ENCODE measurements at regions not wholly inside any gene's neighbourhood (a gene's known extent, or its start where the extent isn't known, plus 50 kb on each side); places are given as distances from the start of the nearest gene placed in this dataset.
A peak's percentile ranks its signal among the peaks of the same experiment; 100 is the strongest.

DNA sequence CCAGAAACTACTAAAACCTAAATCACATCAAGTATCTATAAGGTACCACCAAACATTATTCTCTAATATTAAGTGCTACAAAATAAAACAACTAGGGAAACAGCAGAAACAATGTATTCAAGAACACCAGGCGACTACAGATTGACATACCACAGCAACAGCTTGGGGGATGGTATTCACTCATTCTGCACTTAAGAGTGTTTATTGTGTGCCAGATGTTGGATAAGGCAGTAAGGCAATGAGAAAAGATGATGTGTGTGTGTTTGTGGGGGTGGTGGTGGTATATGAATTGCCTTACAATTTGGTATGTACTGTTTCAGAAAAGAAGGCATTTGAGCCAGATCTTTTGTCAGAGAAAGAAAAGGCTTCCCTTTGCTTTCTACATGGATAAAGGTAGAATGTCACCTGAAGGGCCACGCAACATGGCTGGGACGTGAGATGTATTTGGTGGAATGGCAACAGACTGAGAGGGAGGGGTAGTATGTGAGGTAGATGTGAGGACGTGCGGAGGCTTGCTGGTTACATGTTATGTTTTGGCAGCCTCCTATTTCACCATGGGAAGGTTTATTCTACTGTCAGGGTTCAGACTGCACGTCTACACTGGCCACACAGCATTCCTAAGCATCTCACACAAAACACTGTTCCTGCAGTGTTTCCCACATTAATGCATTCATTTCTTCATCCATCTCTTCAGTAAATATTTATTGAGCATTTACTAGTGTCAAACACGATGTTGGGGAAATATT lies 300.7 kb downstream of the KLF12 start:
- H3K27ac ChIP-seq (ENCODE audit: insufficient read depth, low read length), result no peak overlapping the region
- TF ChIP-seq MAZ (IDR thresholded peaks at IDR 0.05; ENCODE audit: borderline replicate concordance, low read depth, low read length), result no peak
- TF ChIP-seq, protein P1, sequence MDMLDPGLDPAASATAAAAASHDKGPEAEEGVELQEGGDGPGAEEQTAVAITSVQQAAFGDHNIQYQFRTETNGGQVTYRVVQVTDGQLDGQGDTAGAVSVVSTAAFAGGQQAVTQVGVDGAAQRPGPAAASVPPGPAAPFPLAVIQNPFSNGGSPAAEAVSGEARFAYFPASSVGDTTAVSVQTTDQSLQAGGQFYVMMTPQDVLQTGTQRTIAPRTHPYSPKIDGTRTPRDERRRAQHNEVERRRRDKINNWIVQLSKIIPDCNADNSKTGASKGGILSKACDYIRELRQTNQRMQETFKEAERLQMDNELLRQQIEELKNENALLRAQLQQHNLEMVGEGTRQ (IDR thresholded peaks at IDR 0.05; ENCODE audit: low read depth, low read length), result no peak
- TF ChIP-seq CHD1 (IDR thresholded peaks at IDR 0.05; ENCODE audit: low read depth, low read length), result no peak
- no peak for TF ChIP-seq FOS (IDR thresholded peaks at IDR 0.05; ENCODE audit: low read depth, low read length)
- TF ChIP-seq SMC3 (IDR thresholded peaks at IDR 0.05; ENCODE audit: low read depth, low read length), result no peak
- TF ChIP-seq RFX5 (IDR thresholded peaks at IDR 0.05; ENCODE audit: low read depth, low read length), result no peak
- TF ChIP-seq POLR2A (IDR thresholded peaks at IDR 0.05; ENCODE audit: low read depth, low read length), result no peak
- TF ChIP-seq BHLHE40 (IDR thresholded peaks at IDR 0.05; ENCODE audit: low read depth, low read length), result no peak
- no peak overlapping the region for H3K4me2 ChIP-seq (ENCODE audit: low read depth, low read length)
- DNase-seq (peak; percentile 65), ATAC-seq (ENCODE audit: low read depth) (peak; percentile 42)
- no peak overlapping the region for H2AFZ ChIP-seq (replicated peaks; ENCODE audit: low read length, poor library complexity)
- peak overlapping the region; percentile 61; the same call in 1 of the 2 replicates for H2AK5ac ChIP-seq (ENCODE audit: low read depth, low read length)
- ChIA-PET CTCF (interaction anchor here (1.1 to 1.4 kb wide), 2 partner anchors 23 to 453 kb away, joined by 3 read pairs; no protein-coding TSS in a partner anchor), POLR2A (ENCODE audit: unreplicated experiment) (interaction anchor here (0.5 to 0.6 kb wide), 2 partner anchors 138 to 663 kb away, joined by 4 read pairs; no protein-coding TSS in a partner anchor)
- H2BK20ac ChIP-seq (ENCODE audit: low read depth, low read length), result peak overlapping the region; percentile 32; the same call in 1 of the 2 replicates
- H3K14ac ChIP-seq (replicated peaks; ENCODE audit: low read depth, low read length), result 0 out of 2 replicates have a peak overlapping the region, but pooled peaks have one; percentile 7
- H3K9me1 ChIP-seq (ENCODE audit: insufficient read depth, low read length), result peaks cover 5% of the 10 kb centered on the region; the same call in 1 of the 2 replicates
- no TSS peak for BruUV-seq (replicated peaks)
- no peak overlapping the region for H3K9ac ChIP-seq (ENCODE audit: low read depth, low read length)
- H3K9me3 ChIP-seq (ENCODE audit: control insufficient read depth, insufficient read depth, low read length), result no peaks in the 10 kb centered on the region
- H4K5ac ChIP-seq (ENCODE audit: low read depth, low read length), result peak overlapping the region; percentile 44; the same call in 1 of the 2 replicates
- intact Hi-C loops (cut with micrococcal nuclease) (loop anchor here (2.0 to 10.0 kb wide), 3 partner anchors 111 to 1385 kb away; partner anchors contain the start of gene KLF12), in situ Hi-C loops (cut with MboI; ENCODE audit: low sequenced_read_pairs) (loop anchor here (25.0 kb wide), 1 partner anchor 454 kb away; no protein-coding TSS in a partner anchor), dilution Hi-C loops (cut with HindIII; ENCODE audit: low sequenced_read_pairs, unreplicated experiment) (no loop called here)
- no peak overlapping the region for H2BK120ac ChIP-seq (ENCODE audit: low read depth, low read length)
- peaks cover 9 to 25% of the 10 kb centered on the region in 2 experiments for H3K79me1 ChIP-seq (ENCODE audit: low read depth in 1 of 2, low read length in 2 of 2)
- no peak overlapping the region for H2BK15ac ChIP-seq (ENCODE audit: low read depth, low read length)
- H3K18ac ChIP-seq (ENCODE audit: low read depth, low read length), result peak overlapping the region; percentile 28; the same call in 1 of the 2 replicates
- H2BK5ac ChIP-seq (ENCODE audit: low read depth, low read length, poor library complexity, severe bottlenecking), result no peak overlapping the region
- no peak overlapping the region for H2AK9ac ChIP-seq (replicated peaks; ENCODE audit: low read depth, low read length, poor library complexity)
- no peak overlapping the region for H3K56ac ChIP-seq (ENCODE audit: extremely low read depth, insufficient read depth, low read length)
- no peaks in the 10 kb centered on the region for H3K36me3 ChIP-seq (ENCODE audit: control insufficient read depth, insufficient read depth, low read length)
- peaks cover 6% of the 10 kb centered on the region for H3K4me1 ChIP-seq (ENCODE audit: control insufficient read depth, insufficient read depth, low read length)
- WGBS, 2 experiments (ENCODE audit: extremely low coverage in 2 of 2, insufficient read length in 1 of 2), result no CpG with 5 or more reads among the region's 7 CpGs
- peak overlapping the region; percentile 38; the same call in 1 of the 2 replicates for H3K23ac ChIP-seq (ENCODE audit: low read depth, low read length)
- H4K91ac ChIP-seq (ENCODE audit: insufficient read depth, low read depth, low read length), result no peak overlapping the region
- H3K4ac ChIP-seq (ENCODE audit: low read depth, low read length), result peak overlapping the region; percentile 73; the same call in 1 of the 2 replicates
- H3K27me3 ChIP-seq (ENCODE audit: control insufficient read depth, insufficient read depth, low read length), result no peaks in the 10 kb centered on the region
- H4K8ac ChIP-seq (ENCODE audit: low read depth in 2 of 2, low read length in 2 of 2), result no peak overlapping the region
- no peaks in the 10 kb centered on the region for H4K20me1 ChIP-seq (ENCODE audit: insufficient read depth, low read length)
- no peak overlapping the region for H3K4me3 ChIP-seq (ENCODE audit: insufficient read depth, low read depth, low read length)
